ENCODE measurements at regions not wholly inside any gene's neighbourhood (a gene's known extent, or its start where the extent isn't known, plus 50 kb on each side); places are given as distances from the start of the nearest gene placed in this dataset.
"Not testable (repeated sequence)": the region's sequence is repeated elsewhere in the genome, so short reads cannot be mapped to it uniquely, and the experiment has no call there.

GRCh38 chr11:106276859-106277436 lies 199.5 kb downstream of the AASDHPPT start:
- in situ Hi-C loops (cut with MboI; ENCODE audit: low sequenced_read_pairs), result no loop called here

- in situ Hi-C loops (cut with MboI; ENCODE audit: low sequenced_read_pairs), result no loop called here
These were observed 200.0 kb downstream of the AASDHPPT start for GRCh38 chr11:106277484-106277883.

- in situ Hi-C loops (cut with MboI; ENCODE audit: low sequenced_read_pairs), result no loop called here
These were observed 200.9 kb downstream of the AASDHPPT start for GRCh38 chr11:106278391-106278790.

- in situ Hi-C loops (cut with MboI; ENCODE audit: low sequenced_read_pairs), result no loop called here
These were observed 202.6 kb downstream of the AASDHPPT start for GRCh38 chr11:106280036-106280435.

- in situ Hi-C loops (cut with MboI; ENCODE audit: low sequenced_read_pairs), result no loop called here
These were observed 204.2 kb downstream of the AASDHPPT start for GRCh38 chr11:106281455-106282173.

- in situ Hi-C loops (cut with MboI; ENCODE audit: low sequenced_read_pairs), result no loop called here
These were observed 209.5 kb downstream of the AASDHPPT start for GRCh38 chr11:106286881-106287504.

GRCh38 chr11:106288057-106288456 lies 210.6 kb downstream of the AASDHPPT start:
- in situ Hi-C loops (cut with MboI; ENCODE audit: low sequenced_read_pairs), result no loop called here

- in situ Hi-C loops (cut with MboI; ENCODE audit: low sequenced_read_pairs), result no loop called here
These were observed 211.4 kb downstream of the AASDHPPT start for GRCh38 chr11:106288822-106289387.

- in situ Hi-C loops (cut with MboI; ENCODE audit: low sequenced_read_pairs), result no loop called here
These were observed 215.1 kb downstream of the AASDHPPT start for GRCh38 chr11:106292526-106292925.

- in situ Hi-C loops (cut with MboI; ENCODE audit: low sequenced_read_pairs), result no loop called here
These were observed 218.5 kb downstream of the AASDHPPT start for GRCh38 chr11:106295974-106296373.

- in situ Hi-C loops (cut with MboI; ENCODE audit: low sequenced_read_pairs), result no loop called here
These were observed 225.0 kb downstream of the AASDHPPT start for GRCh38 chr11:106302416-106302815.

- in situ Hi-C loops (cut with MboI; ENCODE audit: low sequenced_read_pairs), result no loop called here
These were observed 226.8 kb downstream of the AASDHPPT start for GRCh38 chr11:106304274-106304673.

GRCh38 chr11:106305458-106305857 lies 228.0 kb downstream of the AASDHPPT start:
- in situ Hi-C loops (cut with MboI; ENCODE audit: low sequenced_read_pairs), result no loop called here

- in situ Hi-C loops (cut with MboI; ENCODE audit: low sequenced_read_pairs), result no loop called here
These were observed 229.5 kb downstream of the AASDHPPT start for GRCh38 chr11:106306942-106307341.

GRCh38 chr11:106309070-106309684 lies 231.7 kb downstream of the AASDHPPT start:
- in situ Hi-C loops (cut with MboI; ENCODE audit: low sequenced_read_pairs), result no loop called here

GRCh38 chr11:106311531-106312230 lies 234.2 kb downstream of the AASDHPPT start:
- in situ Hi-C loops (cut with MboI; ENCODE audit: low sequenced_read_pairs), result no loop called here

- in situ Hi-C loops (cut with MboI; ENCODE audit: low sequenced_read_pairs), result not testable (repeated sequence)
These were observed 239.8 kb downstream of the AASDHPPT start for GRCh38 chr11:106317208-106317773.

GRCh38 chr11:106321601-106322000 lies 244.1 kb downstream of the AASDHPPT start:
- in situ Hi-C loops (cut with MboI; ENCODE audit: low sequenced_read_pairs), result no loop called here

GRCh38 chr11:106322106-106322505 lies 244.6 kb downstream of the AASDHPPT start:
- in situ Hi-C loops (cut with MboI; ENCODE audit: low sequenced_read_pairs), result no loop called here

- in situ Hi-C loops (cut with MboI; ENCODE audit: low sequenced_read_pairs), result no loop called here
These were observed 248.6 kb downstream of the AASDHPPT start for GRCh38 chr11:106326087-106326486.

All from HL-60/S4 treated with retinoic acid at 250 ng/mL for 4 days and 3 days (cell line).